T-helper 9 cell (primary cell): ENCODE measurements at regions not wholly inside any gene's neighbourhood (a gene's known extent, or its start where the extent isn't known, plus 50 kb on each side); places are given as distances from the start of the nearest gene placed in this dataset.
"Not testable (repeated sequence)": the region's sequence is repeated elsewhere in the genome, so short reads cannot be mapped to it uniquely, and the experiment has no call there.

ENCODE experiments used
- DNase-seq: peaks from one replicate; pipeline ENCODE4 v3.0.0-alpha.2; 2020

- no peak for DNase-seq
These were observed 191.3 kb downstream of the OR2B2 start for GRCh38 chr6:27720607-27721580.

- not testable (repeated sequence) for DNase-seq
These were observed 193.2 kb downstream of the OR2B2 start for GRCh38 chr6:27719039-27719438.

- DNase-seq, result no peak
These were observed 205.8 kb downstream of the OR2B2 start for GRCh38 chr6:27706431-27706830.

- no peak for DNase-seq
These were observed 211.9 kb downstream of the OR2B2 start for GRCh38 chr6:27700337-27700736.

GRCh38 chr6:27694547-27694874 lies 217.7 kb downstream of the OR2B2 start:
- no peak for DNase-seq

GRCh38 chr6:27693766-27694546 lies 218.2 kb downstream of the OR2B2 start:
- no peak for DNase-seq

- not testable (repeated sequence) for DNase-seq
These were observed 219.2 kb upstream of the ZNF184 start for GRCh38 chr6:27692133-27692532.

- peak; percentile 83 for DNase-seq
These were observed 215.2 kb upstream of the ZNF184 start for GRCh38 chr6:27688014-27688586.

- DNase-seq, result peak; percentile 62
These were observed 214.5 kb upstream of the ZNF184 start for GRCh38 chr6:27687154-27688013.

- no peak for DNase-seq
These were observed 212.4 kb upstream of the ZNF184 start for GRCh38 chr6:27685279-27685678.

- DNase-seq, result peak; percentile 35
These were observed 211.6 kb upstream of the ZNF184 start for GRCh38 chr6:27684264-27685211.

GRCh38 chr6:27679964-27680694 lies 207.2 kb upstream of the ZNF184 start:
- no peak for DNase-seq

- DNase-seq, result no peak
These were observed 206.5 kb upstream of the ZNF184 start for GRCh38 chr6:27679308-27679963.

- no peak for DNase-seq
These were observed 205.6 kb upstream of the ZNF184 start for GRCh38 chr6:27678469-27678868.

GRCh38 chr6:27674882-27675281 lies 202.0 kb upstream of the ZNF184 start:
- no peak for DNase-seq

- no peak for DNase-seq
These were observed 199.4 kb upstream of the ZNF184 start for GRCh38 chr6:27672113-27672799.

- DNase-seq, result no peak
These were observed 196.9 kb upstream of the ZNF184 start for GRCh38 chr6:27669624-27670301.

- no peak for DNase-seq
These were observed 196.4 kb upstream of the ZNF184 start for GRCh38 chr6:27669295-27669623.
